Epithelial cell of proximal tubule (primary cell): ENCODE measurements at regions not wholly inside any gene's neighbourhood (a gene's known extent, or its start where the extent isn't known, plus 50 kb on each side); places are given as distances from the start of the nearest gene placed in this dataset.

Experiments
- DNase-seq: peaks from one replicate; pipeline ENCODE4 v3.0.0-alpha.2; 2011; ENCODE audit warnings: low read depth
- H3K4me3 ChIP-seq: 2 replicates; pipeline ENCODE4 v1.5.1; 2011; ENCODE audit warnings: low read depth, mild to moderate bottlenecking, low read length
- CTCF ChIP-seq: conservative IDR thresholded peaks from 2 replicates; pipeline ENCODE4 v1.5.1; 2012; ENCODE audit warnings: low read depth, mild to moderate bottlenecking, low read length

- no peak for TF ChIP-seq CTCF
- H3K4me3 ChIP-seq: no peak overlapping the region
- no peak for DNase-seq
Observed at GRCh38 chr9:75699625-75700251, 190.7 kb upstream of the PCSK5 start.

- no peak for DNase-seq
- H3K4me3 ChIP-seq: no peak overlapping the region
- no peak for TF ChIP-seq CTCF
Observed at GRCh38 chr9:75700252-75700640, 190.2 kb upstream of the PCSK5 start.

- no peak overlapping the region for H3K4me3 ChIP-seq
- TF ChIP-seq CTCF: no peak
- no peak for DNase-seq
Observed at GRCh38 chr9:75707191-75707590, 183.3 kb upstream of the PCSK5 start.

GRCh38 chr9:75709698-75710097, 180.8 kb upstream of the PCSK5 start:
- TF ChIP-seq CTCF: no peak
- H3K4me3 ChIP-seq: no peak overlapping the region
- no peak for DNase-seq

GRCh38 chr9:75712700-75713099, 177.8 kb upstream of the PCSK5 start:
- TF ChIP-seq CTCF: no peak
- no peak for DNase-seq

GRCh38 chr9:75713335-75713734, 177.1 kb upstream of the PCSK5 start:
- TF ChIP-seq CTCF: no peak
- no peak overlapping the region for H3K4me3 ChIP-seq
- DNase-seq: no peak

More at GRCh38 chr9:75712700-75713099, 177.8 kb upstream of the PCSK5 start:
- H3K4me3 ChIP-seq: no peak overlapping the region

GRCh38 chr9:75715360-75715759, 175.1 kb upstream of the PCSK5 start:
- no peak for TF ChIP-seq CTCF
- no peak overlapping the region for H3K4me3 ChIP-seq
- no peak for DNase-seq
